ENCODE measurements at regions not wholly inside any gene's neighbourhood (a gene's known extent, or its start where the extent isn't known, plus 50 kb on each side); places are given as distances from the start of the nearest gene placed in this dataset.

GRCh38 chr5:135246923-135247795 lies 151.9 kb downstream of the MACROH2A1 start:
- DNase-seq, result no peak

- DNase-seq, result no peak
Observed at GRCh38 chr5:135246605-135246922, 152.5 kb downstream of the MACROH2A1 start.

GRCh38 chr5:135245521-135246499 lies 153.2 kb downstream of the MACROH2A1 start:
- DNase-seq, result no peak

GRCh38 chr5:135244620-135245021 lies 154.4 kb downstream of the MACROH2A1 start:
- DNase-seq, result no peak

DNA sequence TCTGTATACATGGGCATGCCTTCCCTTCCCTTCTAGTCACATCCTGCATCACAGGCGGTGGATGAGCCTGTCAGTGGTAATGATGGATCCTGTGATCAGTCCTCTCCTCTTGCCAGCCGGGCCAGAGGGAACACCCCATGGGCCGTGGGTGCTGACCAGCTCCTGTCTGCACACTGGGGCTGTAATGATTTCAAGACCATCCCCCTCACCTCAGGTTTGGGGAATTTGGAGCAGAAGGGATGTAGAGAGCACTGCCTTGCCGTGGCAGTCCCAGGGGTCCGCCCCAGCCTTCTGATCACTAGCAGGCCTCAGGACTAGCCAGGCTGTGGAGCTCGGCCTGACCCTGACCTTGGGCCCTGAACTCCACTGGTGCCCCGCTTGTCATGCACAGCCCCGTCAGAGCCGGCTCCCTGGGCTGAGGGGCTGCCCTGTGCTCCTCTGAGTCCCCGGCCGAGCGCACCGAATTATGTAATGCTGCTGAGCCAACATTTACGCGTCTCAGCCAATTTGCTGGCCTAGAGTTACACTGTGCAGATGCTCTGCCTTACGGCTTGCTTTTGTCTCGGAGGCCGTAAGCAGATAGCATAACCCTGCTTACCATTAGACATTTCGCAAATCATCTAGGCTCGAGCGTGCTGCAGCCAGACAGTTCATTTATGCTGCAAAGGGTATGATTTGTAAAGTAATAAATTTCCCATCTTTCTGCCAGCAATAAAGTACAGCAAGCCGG lies 155.3 kb downstream of the MACROH2A1 start:
- no peak for DNase-seq

- DNase-seq, result no peak
Observed at GRCh38 chr5:135242866-135243555, 156.0 kb downstream of the MACROH2A1 start.

DNA sequence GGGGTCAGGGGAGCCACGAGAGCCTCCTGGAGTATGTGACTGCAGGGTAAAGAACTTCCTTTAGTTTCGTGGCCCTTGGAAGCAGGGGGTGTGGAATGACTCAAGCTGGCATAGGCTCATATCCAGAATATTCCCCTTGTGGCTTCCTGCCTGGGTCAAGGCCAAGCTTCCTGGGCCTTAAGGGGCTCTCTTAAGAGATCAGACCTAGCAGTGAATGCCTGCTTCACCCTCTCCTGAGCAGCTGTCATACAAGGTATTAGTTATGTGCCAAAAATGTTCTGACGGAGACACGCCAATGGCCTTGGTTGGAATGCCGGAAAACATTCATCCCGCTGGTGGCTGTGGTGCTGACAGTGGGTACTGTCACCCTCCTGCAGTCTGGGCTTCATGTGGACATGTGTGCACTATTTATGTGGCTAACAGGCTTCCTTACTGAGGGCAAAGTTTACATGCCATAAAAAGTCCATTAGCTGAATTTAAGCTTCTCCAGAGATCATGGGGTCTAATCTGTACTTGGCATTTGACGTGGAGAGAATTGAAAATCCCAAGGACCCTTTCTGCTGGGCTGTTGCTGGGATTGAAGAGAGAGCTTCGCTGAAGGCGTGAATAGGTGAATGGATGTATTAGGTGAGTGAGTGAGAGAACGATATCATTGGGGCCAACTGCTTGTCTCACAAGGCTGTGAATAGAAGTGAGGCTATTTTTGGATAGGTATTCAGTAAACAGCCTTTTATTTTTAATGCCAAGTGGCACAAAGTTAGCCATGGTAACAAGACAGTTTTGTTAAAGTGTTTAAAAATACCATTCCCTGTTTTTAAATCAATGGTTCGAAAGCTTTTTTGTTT lies 156.8 kb downstream of the MACROH2A1 start:
- DNase-seq, result no peak

GRCh38 chr5:135241536-135241935 lies 157.5 kb downstream of the MACROH2A1 start:
- DNase-seq, result no peak

DNA sequence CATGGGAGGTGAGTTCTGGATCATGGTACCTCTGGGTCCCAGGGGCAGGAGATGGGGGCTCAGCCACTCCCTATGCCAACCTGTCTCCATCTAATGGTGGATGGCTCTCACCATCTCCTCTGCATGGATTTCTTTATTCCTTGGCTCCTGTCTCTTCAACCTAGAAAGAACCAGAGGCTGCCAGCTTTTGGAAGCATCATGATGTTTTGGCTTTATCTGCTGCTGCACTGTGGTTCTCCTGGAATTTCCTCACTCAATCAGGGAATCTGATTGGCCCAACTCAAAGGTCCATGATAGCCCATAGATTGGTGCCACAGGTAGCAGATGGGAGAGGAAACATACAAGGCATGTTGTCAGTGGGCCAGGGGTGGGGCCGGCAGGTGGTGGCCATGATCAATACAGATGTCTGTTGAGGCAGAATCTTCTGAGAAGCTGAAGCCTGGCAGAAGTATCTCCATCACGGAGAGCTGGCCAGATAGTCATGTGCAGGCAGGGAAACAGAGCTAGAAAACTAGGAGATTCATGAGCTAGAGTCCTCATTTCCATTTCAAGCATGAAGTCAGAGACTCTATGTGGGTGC lies 158.2 kb downstream of the MACROH2A1 start:
- no peak for DNase-seq

DNA sequence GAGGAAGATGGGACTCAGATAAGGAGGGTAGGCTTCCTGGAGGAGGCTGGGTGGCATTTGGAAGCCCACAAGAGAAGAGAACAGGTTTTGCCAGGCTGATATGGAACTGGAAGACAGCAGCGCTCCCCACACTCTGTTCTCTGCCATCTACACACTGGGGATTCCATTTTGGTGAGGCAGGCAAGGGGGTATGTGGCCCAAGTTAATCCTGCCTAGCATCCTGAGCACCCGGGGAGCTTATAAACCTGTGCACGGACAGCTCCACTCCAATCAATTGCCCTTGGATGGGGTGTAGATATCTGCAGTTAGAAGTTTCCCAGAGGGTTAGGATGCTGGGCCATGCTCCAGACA lies 158.8 kb downstream of the MACROH2A1 start:
- no peak for DNase-seq

DNA sequence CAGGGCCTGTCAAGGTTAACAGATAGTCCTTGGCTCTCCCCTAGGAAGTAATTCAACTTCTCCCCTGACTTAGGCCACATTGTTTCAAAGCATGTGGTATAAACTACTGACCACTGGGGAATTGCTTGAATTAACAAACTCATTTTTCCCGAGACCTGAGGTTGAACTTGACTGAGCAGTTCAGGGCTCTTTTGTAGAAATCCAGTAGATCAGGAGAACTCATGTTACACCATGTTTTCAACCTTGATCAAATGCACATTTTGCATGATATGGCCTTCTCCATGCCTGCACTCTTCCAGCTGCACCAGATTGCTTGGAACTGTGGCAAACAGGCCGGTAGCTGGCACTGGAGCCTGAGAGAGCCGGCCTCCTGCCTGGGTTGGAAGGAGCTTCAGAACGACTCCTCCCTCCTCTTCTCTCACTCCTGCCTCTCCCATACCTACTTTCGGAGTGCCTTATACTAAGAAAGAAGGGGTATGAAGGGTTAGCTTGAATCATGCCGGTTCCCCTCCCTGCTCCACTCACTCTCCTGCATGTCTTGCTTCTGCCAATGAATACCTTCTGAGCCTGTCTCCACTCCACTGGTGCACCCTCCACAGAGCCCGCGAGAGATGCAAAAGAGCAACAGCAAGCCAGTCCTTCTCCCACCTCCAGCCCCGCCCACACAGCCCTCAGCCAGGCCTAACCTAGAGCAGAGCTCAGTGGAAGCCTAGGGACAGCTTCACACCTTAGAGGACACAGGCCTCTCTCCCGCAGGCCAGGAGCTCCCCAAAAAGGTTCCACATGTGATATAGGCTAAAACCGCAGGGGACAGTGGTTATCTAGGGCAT lies 159.4 kb downstream of the MACROH2A1 start:
- no peak for DNase-seq

GRCh38 chr5:135238622-135239452 lies 160.2 kb downstream of the MACROH2A1 start:
- no peak for DNase-seq

- DNase-seq, result no peak
Observed at GRCh38 chr5:135237748-135238103, 161.3 kb downstream of the MACROH2A1 start.

DNA sequence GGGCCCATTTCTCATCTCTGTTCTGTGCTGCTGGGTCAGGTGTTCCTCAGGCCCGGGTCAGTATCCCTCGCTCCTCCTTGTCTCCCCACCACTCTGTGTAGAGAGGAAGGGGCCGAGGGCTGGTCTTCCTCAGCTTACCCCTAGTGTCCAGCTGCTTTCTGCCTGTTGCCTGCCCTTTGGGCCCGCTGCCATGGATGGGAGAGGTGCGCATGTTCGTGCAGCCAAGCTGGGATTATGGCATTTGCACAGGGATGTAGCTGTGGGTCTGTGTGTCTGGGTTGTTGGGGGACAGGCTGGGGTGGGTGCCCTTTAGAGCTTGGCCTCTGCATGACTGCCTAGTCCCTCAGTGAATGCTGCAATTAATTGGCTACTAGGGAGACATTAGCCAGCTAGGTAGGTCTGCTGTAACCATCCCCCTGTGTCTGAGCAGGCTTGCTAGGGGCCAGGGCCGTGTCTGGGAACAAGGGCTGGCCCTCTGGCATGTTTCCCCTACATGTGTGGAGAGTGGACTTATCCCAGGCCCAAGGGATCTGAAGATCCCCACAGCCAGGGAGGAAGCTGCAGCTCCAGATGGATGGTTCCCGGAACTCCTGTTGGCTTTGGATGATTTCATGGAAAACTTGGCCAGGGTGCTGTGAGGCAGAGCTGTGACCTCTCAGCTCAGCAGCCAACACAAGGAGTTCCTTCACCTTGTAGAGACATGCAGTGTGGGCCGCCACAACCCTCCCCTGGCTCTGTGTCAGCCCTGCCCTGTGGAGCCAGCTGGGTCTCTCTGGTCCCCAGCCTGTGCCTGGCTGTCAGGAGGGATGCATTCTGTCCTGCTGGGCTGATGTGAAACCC lies 161.9 kb downstream of the MACROH2A1 start:
- no peak for DNase-seq

GRCh38 chr5:135236228-135236907 lies 162.7 kb downstream of the MACROH2A1 start:
- DNase-seq, result no peak

- DNase-seq, result no peak
Observed at GRCh38 chr5:135235551-135236227, 163.3 kb downstream of the MACROH2A1 start.
